Endodermal cell (in vitro differentiated cells): ENCODE measurements at regions not wholly inside any gene's neighbourhood (a gene's known extent, or its start where the extent isn't known, plus 50 kb on each side); places are given as distances from the start of the nearest gene placed in this dataset.

Source experiments
- DNase-seq: peaks from one replicate; pipeline ENCODE4 v3.0.0-alpha.2; 2017
- H3K27ac ChIP-seq: 2 replicates; pipeline ENCODE4 v1.5.1; 2013; ENCODE audit warnings: mild to moderate bottlenecking, low read depth, low read length, moderate library complexity
- H3K27me3 ChIP-seq: 2 replicates; pipeline ENCODE4 v1.6.1; 2013; ENCODE audit warnings: mild to moderate bottlenecking, low read length, moderate library complexity; ENCODE audit not compliant: insufficient read depth, control insufficient read depth, poor library complexity, severe bottlenecking
- H3K36me3 ChIP-seq: 2 replicates; pipeline ENCODE4 v1.7.0; 2013; ENCODE audit warnings: mild to moderate bottlenecking, low read length, moderate library complexity; ENCODE audit not compliant: control insufficient read depth, insufficient read depth
- H3K4me1 ChIP-seq: one replicate; pipeline ENCODE4 v1.7.0; 2013; ENCODE audit warnings: low read length; ENCODE audit not compliant: control insufficient read depth, insufficient read depth
- H3K4me3 ChIP-seq: 2 replicates; pipeline ENCODE4 v1.5.1; 2013; ENCODE audit warnings: mild to moderate bottlenecking, low read length, moderate library complexity
- H3K9ac ChIP-seq: 2 replicates; pipeline ENCODE4 v1.6.1; 2013; ENCODE audit warnings: mild to moderate bottlenecking, low read length, moderate library complexity; ENCODE audit not compliant: poor library complexity, severe bottlenecking; ENCODE audit errors: extremely low read depth
- H3K9me3 ChIP-seq: 2 replicates; pipeline ENCODE4 v1.6.1; 2013; ENCODE audit warnings: mild to moderate bottlenecking, low read length, moderate library complexity; ENCODE audit not compliant: control insufficient read depth
- H3K27ac Mint-ChIP-seq: 2 replicates; pipeline ENCODE4 v1.8.0; 2020; ENCODE audit warnings: mixed read lengths
- H3K27me3 Mint-ChIP-seq: 2 replicates; pipeline ENCODE4 v1.8.0; 2021; ENCODE audit warnings: mild to moderate bottlenecking, mixed read lengths; ENCODE audit not compliant: insufficient read depth
- H3K36me3 Mint-ChIP-seq: 2 replicates; pipeline ENCODE4 v1.8.0; 2020; ENCODE audit warnings: low read depth, mixed read lengths
- H3K4me1 Mint-ChIP-seq: 2 replicates; pipeline ENCODE4 v1.8.0; 2020; ENCODE audit warnings: mixed read lengths
- H3K4me3 Mint-ChIP-seq: 2 replicates; pipeline ENCODE4 v1.8.0; 2020; ENCODE audit warnings: mild to moderate bottlenecking, moderate library complexity, mixed read lengths
- H3K9me3 Mint-ChIP-seq: 2 replicates; pipeline ENCODE4 v1.8.0; 2020; ENCODE audit warnings: mild to moderate bottlenecking, mixed read lengths
- WGBS, 2 experiments: methylation state at CpG; one replicate each; pipeline versions ENCODE4 v1.1.5 to v1.1.7; 2013; ENCODE audit warnings: missing lambda C conversion rate in 2 of 2, mixed read lengths in 1 of 2; ENCODE audit not compliant: insufficient coverage in 1 of 2, insufficient read length in 1 of 2; 5-methylcytosine and 5-hydroxymethylcytosine counted together
- TF ChIP-seq, protein P1 (sequence below): fragments of 200-600 bp; sonication (generic); conservative IDR thresholded peaks from 2 replicates; pipeline ENCODE4 v1.5.0; 2021; ENCODE audit warnings: antibody characterized with exemption, mild to moderate bottlenecking

- H3K27ac Mint-ChIP-seq, result no peak overlapping the region
- TF ChIP-seq, protein P1, sequence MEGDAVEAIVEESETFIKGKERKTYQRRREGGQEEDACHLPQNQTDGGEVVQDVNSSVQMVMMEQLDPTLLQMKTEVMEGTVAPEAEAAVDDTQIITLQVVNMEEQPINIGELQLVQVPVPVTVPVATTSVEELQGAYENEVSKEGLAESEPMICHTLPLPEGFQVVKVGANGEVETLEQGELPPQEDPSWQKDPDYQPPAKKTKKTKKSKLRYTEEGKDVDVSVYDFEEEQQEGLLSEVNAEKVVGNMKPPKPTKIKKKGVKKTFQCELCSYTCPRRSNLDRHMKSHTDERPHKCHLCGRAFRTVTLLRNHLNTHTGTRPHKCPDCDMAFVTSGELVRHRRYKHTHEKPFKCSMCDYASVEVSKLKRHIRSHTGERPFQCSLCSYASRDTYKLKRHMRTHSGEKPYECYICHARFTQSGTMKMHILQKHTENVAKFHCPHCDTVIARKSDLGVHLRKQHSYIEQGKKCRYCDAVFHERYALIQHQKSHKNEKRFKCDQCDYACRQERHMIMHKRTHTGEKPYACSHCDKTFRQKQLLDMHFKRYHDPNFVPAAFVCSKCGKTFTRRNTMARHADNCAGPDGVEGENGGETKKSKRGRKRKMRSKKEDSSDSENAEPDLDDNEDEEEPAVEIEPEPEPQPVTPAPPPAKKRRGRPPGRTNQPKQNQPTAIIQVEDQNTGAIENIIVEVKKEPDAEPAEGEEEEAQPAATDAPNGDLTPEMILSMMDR, result no peak
- 81 to 95% methylated on average over 4 to 6 of the region's 6 CpGs for WGBS, 2 experiments
Measured at GRCh38 chr13:109576331-109576813, 210.0 kb downstream of the IRS2 start.

DNA sequence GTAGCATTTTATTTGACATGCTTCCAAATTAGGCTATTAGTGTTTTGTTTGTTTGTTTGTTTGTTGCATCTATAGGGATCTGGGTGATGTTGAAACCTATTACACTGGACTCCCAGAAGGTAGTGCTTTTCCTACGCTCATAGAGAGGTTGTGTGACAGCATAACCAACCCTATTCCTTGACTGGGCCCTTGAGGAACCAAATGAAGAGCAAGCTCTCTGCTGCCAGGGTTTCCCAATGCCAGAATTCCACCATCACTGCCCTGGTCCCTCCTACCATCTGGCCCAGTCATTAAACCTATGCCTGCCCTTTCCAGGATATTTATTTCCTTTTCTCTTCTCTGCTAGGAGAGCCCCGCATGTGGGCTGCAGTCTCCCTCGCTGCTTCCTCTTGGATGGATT lies 210.6 kb downstream of the IRS2 start:
- Histone ChIP-seq H3K4me1 (no peaks in the 10 kb centered on the region), H3K9ac (no peak overlapping the region), H3K9me3 (no peaks in the 10 kb centered on the region), H3K27ac (no peak overlapping the region), H3K36me3 (no peaks in the 10 kb centered on the region), H3K27me3 (no peaks in the 10 kb centered on the region), H3K4me3 (no peak overlapping the region)
- no peaks in the 10 kb centered on the region for H3K36me3 Mint-ChIP-seq
- no peaks in the 10 kb centered on the region for H3K9me3 Mint-ChIP-seq
- peaks cover 20% of the 10 kb centered on the region for H3K4me1 Mint-ChIP-seq
- TF ChIP-seq, protein P1, result no peak
- no peak overlapping the region for H3K27ac Mint-ChIP-seq
- 93 to 100% methylated on average over 1 to 3 of the region's 3 CpGs for WGBS, 2 experiments
- H3K27me3 Mint-ChIP-seq, result no peaks in the 10 kb centered on the region
- no peak overlapping the region for H3K4me3 Mint-ChIP-seq
- DNase-seq, result no peak

More at GRCh38 chr13:109576331-109576813, 210.0 kb downstream of the IRS2 start:
- H3K36me3 Mint-ChIP-seq, result no peaks in the 10 kb centered on the region
- H3K27me3 Mint-ChIP-seq, result no peaks in the 10 kb centered on the region
- Histone ChIP-seq H3K36me3 (no peaks in the 10 kb centered on the region), H3K9me3 (no peaks in the 10 kb centered on the region), H3K9ac (no peak overlapping the region), H3K4me3 (peak overlapping the region; percentile 27), H3K27ac (no peak overlapping the region), H3K4me1 (no peaks in the 10 kb centered on the region), H3K27me3 (no peaks in the 10 kb centered on the region)
- no peak for DNase-seq
- no peaks in the 10 kb centered on the region for H3K9me3 Mint-ChIP-seq
- peaks cover 20% of the 10 kb centered on the region for H3K4me1 Mint-ChIP-seq
- H3K4me3 Mint-ChIP-seq, result no peak overlapping the region

- Histone ChIP-seq H3K4me3 (no peak overlapping the region), H3K27ac (no peak overlapping the region), H3K27me3 (no peaks in the 10 kb centered on the region), H3K9me3 (no peaks in the 10 kb centered on the region), H3K36me3 (no peaks in the 10 kb centered on the region), H3K4me1 (no peaks in the 10 kb centered on the region), H3K9ac (no peak overlapping the region)
- Mint-ChIP-seq H3K27me3 (no peaks in the 10 kb centered on the region), H3K4me3 (no peak overlapping the region), H3K36me3 (no peaks in the 10 kb centered on the region), H3K27ac (no peak overlapping the region), H3K9me3 (no peaks in the 10 kb centered on the region), H3K4me1 (peaks cover 20% of the 10 kb centered on the region)
- DNase-seq, result no peak
- TF ChIP-seq, protein P1, result no peak
- WGBS, 2 experiments, result 92 to 93% methylated on average over 5 to 6 of the region's 6 CpGs
Measured at GRCh38 chr13:109572389-109572788, 214.0 kb downstream of the IRS2 start.
